ENCODE measurements at regions not wholly inside any gene's neighbourhood (a gene's known extent, or its start where the extent isn't known, plus 50 kb on each side); places are given as distances from the start of the nearest gene placed in this dataset.

DNA sequence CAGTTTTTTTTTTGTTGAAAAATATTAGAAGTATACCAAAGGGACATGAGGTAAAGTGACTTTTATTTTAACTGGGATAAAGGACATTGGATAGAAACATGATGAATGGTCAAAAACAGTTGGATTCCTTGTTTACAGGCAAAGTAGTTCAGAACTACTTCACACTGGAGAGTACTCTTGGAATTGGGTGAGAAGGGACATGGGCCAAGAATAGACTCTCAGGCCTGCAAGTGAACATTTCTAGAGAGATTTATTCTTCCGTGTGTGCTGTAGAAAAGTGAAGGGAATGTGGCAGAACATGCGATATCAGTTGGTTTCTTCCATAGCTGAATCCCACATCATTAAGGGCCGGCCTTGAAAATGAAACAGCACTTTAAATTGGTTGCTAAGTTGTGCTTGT lies 290.5 kb downstream of the ADGRL2 start:
- peaks cover 7% of the 10 kb centered on the region for H3K9me3 Mint-ChIP-seq
- H3K4me3 Mint-ChIP-seq = no peak overlapping the region
- H3K27ac Mint-ChIP-seq = no peak overlapping the region
- H3K27me3 Mint-ChIP-seq (ENCODE audit: low read depth) = no peaks in the 10 kb centered on the region
- H3K4me1 Mint-ChIP-seq = peaks cover 2% of the 10 kb centered on the region
- H3K36me3 Mint-ChIP-seq = no peaks in the 10 kb centered on the region
- no peak for DNase-seq (ENCODE audit: low spot score in 2 of 2, unreplicated experiment in 2 of 2)
- TF ChIP-seq CTCF (IDR thresholded peaks at IDR 0.05; ENCODE audit: unreplicated experiment) = no peak

GRCh38 chr1:82090104-82090503 lies 289.4 kb downstream of the ADGRL2 start:
- no peak for DNase-seq (ENCODE audit: low spot score in 2 of 2, unreplicated experiment in 2 of 2)
- no peaks in the 10 kb centered on the region for H3K36me3 Mint-ChIP-seq
- no peak overlapping the region for H3K4me3 Mint-ChIP-seq
- H3K4me1 Mint-ChIP-seq = no peaks in the 10 kb centered on the region
- no peak overlapping the region for H3K27ac Mint-ChIP-seq
- H3K27me3 Mint-ChIP-seq (ENCODE audit: low read depth) = no peaks in the 10 kb centered on the region
- peak; percentile 41 for TF ChIP-seq CTCF (IDR thresholded peaks at IDR 0.05; ENCODE audit: unreplicated experiment)
- H3K9me3 Mint-ChIP-seq = peaks cover 13% of the 10 kb centered on the region

DNA sequence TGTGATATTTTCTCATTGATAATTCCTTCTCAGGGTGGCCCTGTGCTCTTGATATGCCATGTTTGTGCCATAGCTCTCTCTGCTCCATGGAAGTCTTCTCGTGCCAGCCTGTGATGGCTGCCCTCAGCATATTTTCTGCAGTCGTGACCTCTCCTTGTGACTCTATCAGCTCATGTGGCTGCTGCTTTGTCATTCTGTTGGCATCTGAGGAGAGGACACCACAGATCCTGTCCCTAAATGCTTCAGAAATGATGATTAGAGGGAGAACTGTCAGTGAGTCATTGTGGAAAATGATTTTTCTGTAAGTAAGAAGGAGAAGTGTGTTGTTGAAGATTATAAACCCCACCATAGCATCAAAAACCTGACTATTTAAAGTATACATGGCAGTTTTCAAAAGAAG lies 286.0 kb downstream of the ADGRL2 start:
- H3K27ac Mint-ChIP-seq = no peak overlapping the region
- no peaks in the 10 kb centered on the region for H3K4me1 Mint-ChIP-seq
- H3K9me3 Mint-ChIP-seq = peaks cover 13% of the 10 kb centered on the region
- H3K27me3 Mint-ChIP-seq (ENCODE audit: low read depth) = no peaks in the 10 kb centered on the region
- no peak for DNase-seq (ENCODE audit: low spot score in 2 of 2, unreplicated experiment in 2 of 2)
- no peaks in the 10 kb centered on the region for H3K36me3 Mint-ChIP-seq
- TF ChIP-seq CTCF (IDR thresholded peaks at IDR 0.05; ENCODE audit: unreplicated experiment) = no peak
- no peak overlapping the region for H3K4me3 Mint-ChIP-seq

DNA sequence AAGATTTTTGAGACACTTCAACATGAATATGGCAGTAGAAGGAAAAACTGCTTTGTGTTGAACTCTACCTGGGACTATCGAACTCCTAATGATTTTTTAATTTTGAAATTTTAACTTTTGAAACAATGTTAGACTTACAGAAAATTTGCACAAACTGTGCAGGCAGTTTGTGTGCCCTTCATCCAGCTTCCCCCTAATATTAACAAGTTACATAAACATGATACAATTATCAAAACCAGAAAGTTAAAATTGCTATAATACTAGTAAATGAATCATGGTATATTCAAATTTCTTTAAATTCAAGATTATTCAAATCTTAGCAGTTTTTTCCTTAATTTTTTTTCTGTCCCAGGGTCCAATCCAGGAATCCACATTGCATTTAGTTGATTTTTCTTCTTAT lies 278.9 kb downstream of the ADGRL2 start:
- no peak for DNase-seq (ENCODE audit: low spot score in 2 of 2, unreplicated experiment in 2 of 2)
- Mint-ChIP-seq H3K9me3 (peaks cover 7% of the 10 kb centered on the region), H3K4me3 (no peak overlapping the region), H3K4me1 (peaks cover 3% of the 10 kb centered on the region), H3K27me3 (ENCODE audit: low read depth) (no peaks in the 10 kb centered on the region), H3K27ac (no peak overlapping the region), H3K36me3 (no peaks in the 10 kb centered on the region)
- TF ChIP-seq CTCF (IDR thresholded peaks at IDR 0.05; ENCODE audit: unreplicated experiment) = no peak

DNA sequence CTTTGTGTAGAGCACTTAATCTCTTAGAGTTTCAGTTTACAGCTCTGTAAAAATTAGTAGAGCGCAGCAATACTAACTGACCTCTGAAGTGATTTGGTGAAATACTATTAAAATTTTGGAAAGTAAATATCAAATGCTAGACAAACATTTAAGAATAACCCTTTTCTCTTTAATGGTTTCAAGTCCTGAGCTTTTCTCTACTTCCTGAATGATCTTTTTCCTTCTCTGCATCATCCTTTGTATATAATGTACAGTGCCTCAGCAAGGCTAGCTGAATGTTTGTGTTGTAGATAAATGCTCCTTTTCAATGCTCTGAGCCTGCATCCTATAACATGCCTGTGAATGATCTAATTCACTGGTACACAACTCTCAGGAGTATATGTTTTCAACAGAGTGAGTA lies 272.9 kb downstream of the ADGRL2 start:
- no peak for DNase-seq (ENCODE audit: low spot score in 2 of 2, unreplicated experiment in 2 of 2)
- Mint-ChIP-seq H3K4me3 (no peak overlapping the region), H3K27ac (no peak overlapping the region), H3K4me1 (peaks cover 3% of the 10 kb centered on the region), H3K36me3 (no peaks in the 10 kb centered on the region), H3K27me3 (ENCODE audit: low read depth) (peaks cover 9% of the 10 kb centered on the region), H3K9me3 (no peaks in the 10 kb centered on the region)
- no peak for TF ChIP-seq CTCF (IDR thresholded peaks at IDR 0.05; ENCODE audit: unreplicated experiment)

- Mint-ChIP-seq H3K27me3 (ENCODE audit: low read depth) (peaks cover 9% of the 10 kb centered on the region), H3K4me3 (no peak overlapping the region), H3K36me3 (no peaks in the 10 kb centered on the region), H3K27ac (no peak overlapping the region), H3K4me1 (peaks cover 3% of the 10 kb centered on the region), H3K9me3 (no peaks in the 10 kb centered on the region)
- TF ChIP-seq CTCF (IDR thresholded peaks at IDR 0.05; ENCODE audit: unreplicated experiment) = no peak
- no peak for DNase-seq (ENCODE audit: low spot score in 2 of 2, unreplicated experiment in 2 of 2)
These were observed 272.3 kb downstream of the ADGRL2 start for GRCh38 chr1:82073071-82073470.
